Activated naive CD8-positive, alpha-beta T cell treated with anti-CD3 and anti-CD28 coated beads for 36 hours (primary cell): ENCODE measurements at regions not wholly inside any gene's neighbourhood (a gene's known extent, or its start where the extent isn't known, plus 50 kb on each side); places are given as distances from the start of the nearest gene placed in this dataset.
"Not testable (repeated sequence)": the region's sequence is repeated elsewhere in the genome, so short reads cannot be mapped to it uniquely, and the experiment has no call there.

Experiments used
- DNase-seq: peaks from one replicate; pipeline ENCODE4 v3.0.0; 2021
- H3K27ac Mint-ChIP-seq: one replicate; pipeline ENCODE4 v1.8.0; 2022; ENCODE audit warnings: mild to moderate bottlenecking, moderate library complexity, mixed read lengths
- H3K27me3 Mint-ChIP-seq: one replicate; pipeline ENCODE4 v1.8.0; 2022; ENCODE audit warnings: mild to moderate bottlenecking, mixed read lengths
- H3K36me3 Mint-ChIP-seq: one replicate; pipeline ENCODE4 v1.8.0; 2021; ENCODE audit warnings: mild to moderate bottlenecking, mixed read lengths
- H3K4me1 Mint-ChIP-seq: one replicate; pipeline ENCODE4 v1.8.0; 2021; ENCODE audit warnings: mixed read lengths
- H3K4me3 Mint-ChIP-seq: one replicate; pipeline ENCODE4 v1.8.0; 2022; ENCODE audit warnings: mild to moderate bottlenecking, moderate library complexity, mixed read lengths
- H3K9me3 Mint-ChIP-seq: one replicate; pipeline ENCODE4 v1.8.0; 2022; ENCODE audit warnings: mixed read lengths

GRCh38 chr19:23984911-23985310, 70.2 kb downstream of the ZNF726 start:
- not testable (repeated sequence) for H3K4me1 Mint-ChIP-seq, H3K9me3 Mint-ChIP-seq, H3K27me3 Mint-ChIP-seq, H3K36me3 Mint-ChIP-seq, H3K27ac Mint-ChIP-seq, H3K4me3 Mint-ChIP-seq, DNase-seq

- H3K36me3 Mint-ChIP-seq: no peaks in the 10 kb centered on the region
- no peak for DNase-seq
- no peak overlapping the region for H3K27ac Mint-ChIP-seq
- peaks cover 2% of the 10 kb centered on the region for H3K4me1 Mint-ChIP-seq
- no peak overlapping the region for H3K4me3 Mint-ChIP-seq
- no peaks in the 10 kb centered on the region for H3K27me3 Mint-ChIP-seq
- H3K9me3 Mint-ChIP-seq: peaks cover under 1% of the 10 kb centered on the region
Measured at GRCh38 chr19:23986623-23987022, 71.9 kb downstream of the ZNF726 start.

GRCh38 chr19:23991170-23991569, 76.5 kb downstream of the ZNF726 start:
- Mint-ChIP-seq H3K27me3 (no peaks in the 10 kb centered on the region), H3K4me3 (no peak overlapping the region), H3K36me3 (no peaks in the 10 kb centered on the region), H3K9me3 (peaks cover 14% of the 10 kb centered on the region), H3K27ac (no peak overlapping the region), H3K4me1 (peaks cover 11% of the 10 kb centered on the region)
- DNase-seq: no peak

- H3K27ac Mint-ChIP-seq: no peak overlapping the region
- H3K9me3 Mint-ChIP-seq: peaks cover 24% of the 10 kb centered on the region
- DNase-seq: no peak
- H3K36me3 Mint-ChIP-seq: peaks cover 2% of the 10 kb centered on the region
- H3K4me1 Mint-ChIP-seq: peaks cover 11% of the 10 kb centered on the region
- H3K4me3 Mint-ChIP-seq: no peak overlapping the region
- no peaks in the 10 kb centered on the region for H3K27me3 Mint-ChIP-seq
Measured at GRCh38 chr19:23992348-23992747, 77.7 kb downstream of the ZNF726 start.

DNA sequence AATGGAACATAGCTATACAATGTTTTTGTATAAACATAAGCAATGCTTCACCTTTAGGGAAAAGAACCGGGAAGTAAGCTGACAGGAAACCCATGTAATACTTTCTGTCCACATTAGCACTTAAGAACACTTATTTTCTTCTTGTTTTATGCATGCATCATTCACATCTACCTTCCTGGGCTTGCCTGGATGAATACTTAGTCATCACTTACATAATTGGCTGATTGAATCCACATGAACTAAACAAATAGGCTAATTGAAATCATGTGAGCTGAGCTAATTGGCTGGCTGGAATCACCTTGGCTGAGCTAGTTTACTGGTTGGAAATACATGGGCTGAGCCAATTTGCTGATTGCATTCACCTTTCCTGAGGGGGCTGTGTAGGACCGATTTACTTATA, 78.8 kb downstream of the ZNF726 start:
- Mint-ChIP-seq H3K4me3 (no peak overlapping the region), H3K36me3 (peaks cover 2% of the 10 kb centered on the region), H3K9me3 (peaks cover 31% of the 10 kb centered on the region), H3K4me1 (peaks cover 11% of the 10 kb centered on the region), H3K27me3 (no peaks in the 10 kb centered on the region), H3K27ac (no peak overlapping the region)
- DNase-seq: no peak

- no peak overlapping the region for H3K4me3 Mint-ChIP-seq
- H3K27me3 Mint-ChIP-seq: no peaks in the 10 kb centered on the region
- H3K9me3 Mint-ChIP-seq: peaks cover 40% of the 10 kb centered on the region
- no peak overlapping the region for H3K27ac Mint-ChIP-seq
- DNase-seq: peak; percentile 10
- peaks cover 2% of the 10 kb centered on the region for H3K36me3 Mint-ChIP-seq
- H3K4me1 Mint-ChIP-seq: peaks cover 10% of the 10 kb centered on the region
Measured at GRCh38 chr19:23996549-23996948, 81.9 kb downstream of the ZNF726 start.

- H3K27ac Mint-ChIP-seq: no peak overlapping the region
- H3K4me3 Mint-ChIP-seq: no peak overlapping the region
- no peak for DNase-seq
- H3K4me1 Mint-ChIP-seq: no peaks in the 10 kb centered on the region
- H3K9me3 Mint-ChIP-seq: peaks cover 36% of the 10 kb centered on the region
- peaks cover 2% of the 10 kb centered on the region for H3K36me3 Mint-ChIP-seq
- no peaks in the 10 kb centered on the region for H3K27me3 Mint-ChIP-seq
Measured at GRCh38 chr19:23998568-23998967, 83.9 kb downstream of the ZNF726 start.

GRCh38 chr19:23999821-24000610, 85.3 kb downstream of the ZNF726 start:
- peaks cover 2% of the 10 kb centered on the region for H3K36me3 Mint-ChIP-seq

DNA sequence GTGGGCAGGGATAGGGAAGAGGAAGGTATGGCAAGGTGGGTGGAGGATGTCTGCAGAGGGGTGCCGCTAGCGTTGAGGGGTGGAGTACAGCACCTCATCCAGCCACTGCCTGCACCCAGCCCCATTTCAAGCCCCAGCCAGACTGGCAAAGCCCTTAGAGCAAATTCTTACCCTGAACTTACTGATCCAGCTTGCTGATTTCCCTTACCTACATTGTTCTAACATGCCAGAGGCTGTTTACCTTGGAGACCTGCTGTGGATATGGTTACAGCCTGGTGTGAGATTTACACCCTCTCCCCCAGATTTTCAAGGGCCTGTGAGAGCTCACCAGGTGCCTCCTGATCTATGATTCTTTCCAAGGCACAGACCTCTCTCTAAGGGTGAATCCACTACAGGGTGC, 86.0 kb downstream of the ZNF726 start:
- Mint-ChIP-seq H3K27ac (no peak overlapping the region), H3K27me3 (no peaks in the 10 kb centered on the region), H3K4me3 (no peak overlapping the region), H3K36me3 (peaks cover 2% of the 10 kb centered on the region), H3K9me3 (peaks cover 31% of the 10 kb centered on the region), H3K4me1 (no peaks in the 10 kb centered on the region)
- no peak for DNase-seq

More at GRCh38 chr19:23999821-24000610, 85.3 kb downstream of the ZNF726 start:
- H3K4me1 Mint-ChIP-seq: no peaks in the 10 kb centered on the region
- H3K27ac Mint-ChIP-seq: no peak overlapping the region
- no peaks in the 10 kb centered on the region for H3K27me3 Mint-ChIP-seq
- no peak for DNase-seq
- H3K4me3 Mint-ChIP-seq: no peak overlapping the region
- H3K9me3 Mint-ChIP-seq: peaks cover 35% of the 10 kb centered on the region

DNA sequence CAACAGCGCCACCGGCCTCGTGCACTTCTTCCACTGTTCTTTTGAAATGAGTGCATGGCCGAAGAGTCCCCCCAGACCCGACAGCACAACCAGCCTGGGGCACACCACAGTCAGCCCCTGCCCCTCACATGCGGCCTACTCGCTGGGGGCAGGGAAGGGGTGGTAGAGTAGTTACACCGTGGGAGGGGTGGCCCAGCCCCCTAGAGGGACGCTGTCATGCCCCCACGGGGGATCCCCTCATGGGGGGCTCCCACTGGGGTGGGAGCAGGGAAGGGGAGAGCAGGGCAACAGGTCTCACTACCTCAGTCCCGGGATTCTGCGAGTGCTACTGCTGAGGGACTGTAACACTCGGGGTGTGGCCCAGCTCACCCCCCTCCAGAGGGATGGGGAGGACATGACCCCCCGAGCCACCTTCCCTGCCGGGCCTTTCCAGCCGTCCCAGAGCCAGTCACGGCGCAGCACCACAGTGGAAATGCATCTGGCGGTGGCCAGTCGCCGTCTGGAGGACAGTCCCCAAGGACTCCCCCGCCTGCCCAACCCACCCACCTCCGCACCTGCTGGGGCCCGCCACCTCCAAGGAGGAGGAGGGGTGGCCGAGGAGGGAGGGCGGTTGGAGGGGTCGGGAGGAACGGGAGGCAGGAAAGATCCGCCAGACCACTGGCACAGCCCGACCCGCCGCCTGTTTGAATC, 84.6 kb upstream of the ZNF254 start:
- H3K4me3 Mint-ChIP-seq: no peak overlapping the region
- DNase-seq: no peak
- H3K27me3 Mint-ChIP-seq: no peaks in the 10 kb centered on the region
- no peak overlapping the region for H3K27ac Mint-ChIP-seq
- peaks cover 16% of the 10 kb centered on the region for H3K9me3 Mint-ChIP-seq
- no peaks in the 10 kb centered on the region for H3K36me3 Mint-ChIP-seq
- H3K4me1 Mint-ChIP-seq: no peaks in the 10 kb centered on the region

GRCh38 chr19:24003537-24003936, 83.5 kb upstream of the ZNF254 start:
- H3K4me3 Mint-ChIP-seq: no peak overlapping the region
- H3K36me3 Mint-ChIP-seq: no peaks in the 10 kb centered on the region
- no peaks in the 10 kb centered on the region for H3K27me3 Mint-ChIP-seq
- H3K4me1 Mint-ChIP-seq: no peaks in the 10 kb centered on the region
- no peak for DNase-seq
- peaks cover 8% of the 10 kb centered on the region for H3K9me3 Mint-ChIP-seq
- H3K27ac Mint-ChIP-seq: no peak overlapping the region

DNA sequence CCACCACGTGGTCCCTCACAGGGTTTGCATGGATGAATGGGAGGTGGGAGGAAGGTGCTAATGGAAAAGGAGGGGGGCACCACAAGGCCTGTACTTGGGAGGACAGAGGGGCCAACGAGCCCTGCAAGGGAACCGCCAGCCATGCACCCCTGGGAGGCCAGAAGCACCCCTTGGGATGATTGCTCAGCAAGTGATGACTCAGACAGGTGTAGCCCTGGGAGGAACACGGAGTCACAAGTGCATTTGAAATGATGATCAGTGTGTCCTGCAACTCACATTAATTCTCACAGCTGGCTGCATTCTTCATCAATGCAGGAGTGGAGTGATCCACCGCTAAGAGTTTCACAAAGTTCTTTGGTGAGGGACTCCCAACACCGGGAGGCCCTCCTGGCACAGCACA, 82.8 kb upstream of the ZNF254 start:
- Mint-ChIP-seq H3K9me3 (peaks cover 5% of the 10 kb centered on the region), H3K27ac (no peak overlapping the region), H3K36me3 (no peaks in the 10 kb centered on the region), H3K27me3 (no peaks in the 10 kb centered on the region), H3K4me3 (no peak overlapping the region), H3K4me1 (no peaks in the 10 kb centered on the region)
- DNase-seq: no peak

DNA sequence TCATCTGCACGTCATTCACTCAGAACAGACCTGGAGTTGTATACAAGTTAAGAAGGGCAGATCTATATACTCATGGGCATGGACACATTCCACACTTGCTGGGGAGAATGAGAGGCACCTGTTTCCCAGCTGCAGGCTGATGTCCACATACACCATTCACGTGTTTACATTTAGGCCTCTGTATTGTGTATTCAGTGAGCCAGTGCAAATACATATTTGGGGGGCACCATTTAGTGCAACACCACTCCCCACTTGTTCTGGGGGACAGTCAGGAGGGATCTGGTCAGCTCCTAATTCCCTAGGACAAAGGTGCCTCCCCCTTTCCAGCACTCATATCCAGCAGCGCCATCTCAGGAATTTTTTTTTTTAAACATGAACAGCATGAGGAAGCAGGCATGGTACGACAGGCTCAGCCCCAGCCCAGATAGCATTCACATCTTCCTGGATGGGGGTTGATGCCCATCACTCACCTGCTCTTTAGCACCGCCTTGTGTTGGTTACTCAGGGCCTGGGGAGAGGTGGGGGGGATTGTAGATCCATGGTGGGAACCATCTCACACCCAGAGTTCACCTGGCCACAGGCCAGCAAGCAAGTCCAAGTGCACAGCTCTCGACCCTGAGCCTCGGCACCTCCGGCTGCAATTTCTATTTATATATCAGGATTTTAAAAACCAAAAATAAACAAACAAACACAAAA, 56.9 kb upstream of the ZNF254 start:
- H3K27ac Mint-ChIP-seq: no peak overlapping the region
- no peak for DNase-seq
- peaks cover 21% of the 10 kb centered on the region for H3K4me1 Mint-ChIP-seq
- no peaks in the 10 kb centered on the region for H3K9me3 Mint-ChIP-seq
- H3K36me3 Mint-ChIP-seq: peaks cover 4% of the 10 kb centered on the region
- no peaks in the 10 kb centered on the region for H3K27me3 Mint-ChIP-seq
- no peak overlapping the region for H3K4me3 Mint-ChIP-seq

DNA sequence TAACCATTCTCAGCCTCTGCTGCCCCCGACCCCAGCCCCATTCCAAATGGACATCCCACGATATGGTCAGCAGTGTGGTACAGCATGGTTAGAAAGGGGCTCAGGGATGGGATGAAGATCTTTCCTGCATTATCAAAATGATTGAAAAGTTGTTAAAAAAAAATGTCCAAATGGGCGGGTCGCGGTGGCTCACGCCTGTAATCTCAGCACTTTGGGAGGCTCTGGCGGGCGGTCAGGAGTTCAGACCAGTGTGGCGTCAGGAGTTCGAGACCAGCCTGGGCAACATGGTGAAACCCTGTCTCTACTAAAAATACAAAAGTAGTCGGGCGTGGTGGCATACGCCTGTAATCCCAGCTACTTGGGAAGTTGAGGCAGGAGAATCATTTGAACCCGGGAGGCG, 54.3 kb upstream of the ZNF254 start:
- H3K4me1 Mint-ChIP-seq: peaks cover 36% of the 10 kb centered on the region
- H3K4me3 Mint-ChIP-seq: peak overlapping the region; percentile 99
- DNase-seq: no peak
- no peaks in the 10 kb centered on the region for H3K27me3 Mint-ChIP-seq
- H3K36me3 Mint-ChIP-seq: peaks cover 17% of the 10 kb centered on the region
- H3K9me3 Mint-ChIP-seq: no peaks in the 10 kb centered on the region
- H3K27ac Mint-ChIP-seq: peak overlapping the region; percentile 97

DNA sequence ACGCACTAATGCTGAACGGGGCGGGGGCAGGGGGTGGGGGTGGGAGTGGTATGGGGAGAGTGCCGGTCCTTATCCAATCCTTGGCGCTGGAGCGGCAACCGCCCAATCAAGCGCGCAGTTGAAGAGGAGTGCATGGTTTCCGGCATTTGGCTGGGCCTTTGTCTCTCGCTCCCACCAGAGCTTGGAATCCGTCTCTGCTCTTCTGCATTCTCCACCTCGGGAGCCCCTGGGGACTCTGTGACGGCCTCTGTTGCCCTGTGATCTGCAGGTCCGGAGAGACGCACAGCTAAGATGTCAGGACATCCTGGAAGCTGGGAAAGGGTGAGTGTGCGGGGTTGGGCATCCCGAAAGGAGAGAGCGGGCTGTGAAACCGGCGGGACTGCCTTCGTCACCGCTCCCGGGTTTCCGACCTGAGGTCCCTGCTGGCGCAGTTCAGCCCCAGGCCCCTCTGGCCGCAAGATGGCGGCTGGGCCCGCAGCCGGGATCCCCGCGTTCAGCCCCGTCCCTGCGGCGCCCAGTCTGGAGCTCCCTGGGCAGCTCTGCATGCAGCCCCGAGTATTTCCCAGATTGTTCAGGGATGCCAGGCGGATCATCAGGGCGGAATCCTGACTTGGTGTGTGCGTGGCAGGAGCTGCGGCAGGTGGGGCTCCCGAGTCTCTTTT, 53.6 kb upstream of the ZNF254 start:
- peak overlapping the region; percentile 99 for H3K4me3 Mint-ChIP-seq
- H3K4me1 Mint-ChIP-seq: peaks cover 36% of the 10 kb centered on the region
- H3K9me3 Mint-ChIP-seq: no peaks in the 10 kb centered on the region
- DNase-seq: peak; percentile 84
- peaks cover 19% of the 10 kb centered on the region for H3K36me3 Mint-ChIP-seq
- peak overlapping the region; percentile 97 for H3K27ac Mint-ChIP-seq
- no peaks in the 10 kb centered on the region for H3K27me3 Mint-ChIP-seq
